PC-9 (cell line): ENCODE measurements at regions not wholly inside any gene's neighbourhood (a gene's known extent, or its start where the extent isn't known, plus 50 kb on each side); places are given as distances from the start of the nearest gene placed in this dataset.

Source experiments
- BruUV-seq: library from RNA; stranded (reverse); fragments of 400-500 nt; replicated peaks from 2 replicates; lab custom pipeline; 2021; lab: Mats Ljungman, UMichigan
- CTCF ChIA-PET: fragments of 300-600 bp; sonication (Branson Sonifier 250); formaldehyde crosslinking; loops from one replicate; lab custom pipeline; 2022; ENCODE audit warnings: antibody characterized with exemption; lab: Charles Lee
- POLR2A ChIA-PET: fragments of 300-600 bp; sonication (Branson Sonifier 250); formaldehyde crosslinking; loops from one replicate; lab custom pipeline; 2022; ENCODE audit warnings: antibody characterized with exemption; ENCODE audit not compliant: unreplicated experiment; lab: Charles Lee
- DNase-seq, 2 experiments: peaks; one replicate each; pipeline versions ENCODE4 v3.0.0 to v3.0.0-alpha.2; 2015 to 2022; ENCODE audit warnings: mixed read lengths in 1 of 2
- H2AFZ ChIP-seq: fragments of 200-600 bp; sonication (generic); 2 replicates; pipeline ENCODE4 v1.8.1; 2017; ENCODE audit warnings: antibody characterized with exemption
- H3F3A ChIP-seq: fragments of 200-600 bp; sonication (generic); 2 replicates; pipeline ENCODE4 v1.8.1; 2017; ENCODE audit warnings: antibody characterized with exemption, mild to moderate bottlenecking, low read depth; ENCODE audit not compliant: insufficient read depth
- H3K27ac ChIP-seq: fragments of 200-600 bp; sonication (generic); 2 replicates; pipeline ENCODE4 v1.6.1; 2016; ENCODE audit warnings: mixed run types
- H3K27me3 ChIP-seq: fragments of 200-600 bp; sonication (generic); 2 replicates; pipeline ENCODE4 v1.6.1; 2016; ENCODE audit warnings: low read depth, mixed run types; ENCODE audit not compliant: insufficient read depth
- H3K36me3 ChIP-seq: fragments of 200-600 bp; sonication (generic); 2 replicates; pipeline ENCODE4 v1.6.1; 2016; ENCODE audit warnings: low read depth, mixed run types
- H3K4me1 ChIP-seq: fragments of 200-600 bp; sonication (generic); replicated peaks from 2 replicates; pipeline ENCODE4 v1.6.1; 2016; ENCODE audit warnings: mixed run types; ENCODE audit not compliant: insufficient read depth
- H3K4me2 ChIP-seq: fragments of 200-600 bp; sonication (generic); 2 replicates; pipeline ENCODE4 v1.6.1; 2017; ENCODE audit warnings: mixed run types
- H3K4me3 ChIP-seq: fragments of 200-600 bp; sonication (generic); 2 replicates; pipeline ENCODE4 v1.6.1; 2016; ENCODE audit warnings: mixed run types
- H3K79me2 ChIP-seq: fragments of 200-600 bp; sonication (generic); 2 replicates; pipeline ENCODE4 v1.6.1; 2017; ENCODE audit warnings: low read depth, mixed run types
- H3K9me2 ChIP-seq: fragments of 200-600 bp; sonication (generic); 2 replicates; pipeline ENCODE4 v1.8.1; 2017; ENCODE audit warnings: mild to moderate bottlenecking; ENCODE audit not compliant: insufficient read depth
- H3K9me3 ChIP-seq: fragments of 200-600 bp; sonication (generic); 2 replicates; pipeline ENCODE4 v1.8.1; 2016; ENCODE audit warnings: low read depth; ENCODE audit not compliant: insufficient read depth
- H4K20me1 ChIP-seq: fragments of 200-600 bp; sonication (generic); 2 replicates; pipeline ENCODE4 v1.8.1; 2017; ENCODE audit not compliant: insufficient read depth
- EZH2 ChIP-seq: fragments of 200-600 bp; sonication (generic); IDR thresholded peaks from 2 replicates; pipeline ENCODE4 v1.8.0; 2017; ENCODE audit warnings: antibody characterized with exemption, low read depth
- intact Hi-C: fragments of 100-400 bp; cut with micrococcal nuclease; formaldehyde crosslinking; loops from one replicate; pipeline ENCODE4 v1.10.0; 2022; ENCODE audit not compliant: unreplicated experiment
- TF ChIP-seq, protein P1 (sequence below): fragments of 200-600 bp; sonication (generic); conservative IDR thresholded peaks from 2 replicates; pipeline ENCODE4 v1.6.1; 2017; ENCODE audit warnings: mixed run types, antibody characterized with exemption, mild to moderate bottlenecking, moderate library complexity

DNA sequence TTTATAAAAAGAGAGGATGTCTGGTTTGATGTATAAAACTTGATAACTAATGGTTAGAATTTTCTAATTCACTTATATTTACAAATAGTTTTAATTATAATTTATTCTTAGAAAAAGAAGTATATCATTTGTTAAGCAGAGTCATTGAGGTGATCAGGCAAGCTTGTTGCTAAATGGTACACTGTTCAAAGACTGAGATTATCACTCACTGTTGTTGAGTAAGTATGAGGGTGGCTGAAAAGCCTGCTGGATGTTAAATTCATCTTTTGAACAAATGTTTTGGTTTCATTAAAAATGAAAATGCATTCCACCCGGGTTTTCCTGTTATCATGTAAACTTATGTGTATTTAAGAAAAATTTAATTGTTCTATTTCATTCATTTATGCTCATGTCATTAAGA is 451.8 kb downstream of the ADAMTS20 start:
- no peak for DNase-seq
- no peak for TF ChIP-seq EZH2
- TF ChIP-seq, protein P1, sequence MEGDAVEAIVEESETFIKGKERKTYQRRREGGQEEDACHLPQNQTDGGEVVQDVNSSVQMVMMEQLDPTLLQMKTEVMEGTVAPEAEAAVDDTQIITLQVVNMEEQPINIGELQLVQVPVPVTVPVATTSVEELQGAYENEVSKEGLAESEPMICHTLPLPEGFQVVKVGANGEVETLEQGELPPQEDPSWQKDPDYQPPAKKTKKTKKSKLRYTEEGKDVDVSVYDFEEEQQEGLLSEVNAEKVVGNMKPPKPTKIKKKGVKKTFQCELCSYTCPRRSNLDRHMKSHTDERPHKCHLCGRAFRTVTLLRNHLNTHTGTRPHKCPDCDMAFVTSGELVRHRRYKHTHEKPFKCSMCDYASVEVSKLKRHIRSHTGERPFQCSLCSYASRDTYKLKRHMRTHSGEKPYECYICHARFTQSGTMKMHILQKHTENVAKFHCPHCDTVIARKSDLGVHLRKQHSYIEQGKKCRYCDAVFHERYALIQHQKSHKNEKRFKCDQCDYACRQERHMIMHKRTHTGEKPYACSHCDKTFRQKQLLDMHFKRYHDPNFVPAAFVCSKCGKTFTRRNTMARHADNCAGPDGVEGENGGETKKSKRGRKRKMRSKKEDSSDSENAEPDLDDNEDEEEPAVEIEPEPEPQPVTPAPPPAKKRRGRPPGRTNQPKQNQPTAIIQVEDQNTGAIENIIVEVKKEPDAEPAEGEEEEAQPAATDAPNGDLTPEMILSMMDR, result no peak
- Histone ChIP-seq H3K4me2 (no peak overlapping the region), H3K9me2 (no peaks in the 10 kb centered on the region), H3K79me2 (no peaks in the 10 kb centered on the region), H3K4me1 (no peaks in the 10 kb centered on the region), H3K9me3 (peaks cover 5% of the 10 kb centered on the region; the same call in 1 of the 2 replicates), H3K27me3 (no peaks in the 10 kb centered on the region), H3K36me3 (no peaks in the 10 kb centered on the region), H3F3A (no peaks in the 10 kb centered on the region), H3K27ac (no peak overlapping the region), H4K20me1 (no peaks in the 10 kb centered on the region), H3K4me3 (no peak overlapping the region), H2AFZ (no peak overlapping the region)
- ChIA-PET CTCF (no interaction called here), POLR2A (interaction anchor here (0.6 kb wide), 1 partner anchor 310 kb away, joined by 4 read pairs; no protein-coding TSS in a partner anchor)
- intact Hi-C loops, result no loop called here
- no TSS peak for BruUV-seq

DNA sequence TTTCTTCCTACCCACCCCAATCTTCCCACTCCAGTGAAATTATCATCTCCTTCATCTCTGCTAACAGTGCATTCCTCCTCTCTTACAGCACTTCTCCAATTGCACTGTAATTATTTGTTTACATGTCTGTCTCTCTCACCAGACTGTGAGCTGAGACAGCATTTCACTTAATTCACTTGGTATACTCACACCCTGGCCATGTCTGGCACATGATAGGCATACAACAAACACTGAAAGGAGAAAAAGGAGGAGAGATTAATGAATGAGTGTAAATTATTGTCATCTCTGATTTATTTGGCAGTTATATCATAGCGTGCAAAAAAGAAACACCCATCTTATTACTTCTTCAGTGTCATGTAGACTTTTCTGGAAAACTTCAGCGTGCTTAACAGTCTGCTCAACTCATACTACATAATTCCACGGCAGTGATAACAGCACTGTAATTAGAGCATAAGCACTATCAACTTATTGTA is 452.3 kb downstream of the ADAMTS20 start:
- Histone ChIP-seq H3K4me3 (no peak overlapping the region), H3K9me2 (no peaks in the 10 kb centered on the region), H3K27ac (no peak overlapping the region), H3K4me2 (no peak overlapping the region), H3K36me3 (no peaks in the 10 kb centered on the region), H3K79me2 (no peaks in the 10 kb centered on the region), H3K9me3 (peaks cover 5% of the 10 kb centered on the region; the same call in 1 of the 2 replicates), H3K27me3 (no peaks in the 10 kb centered on the region), H3K4me1 (no peaks in the 10 kb centered on the region), H3F3A (no peaks in the 10 kb centered on the region), H2AFZ (no peak overlapping the region), H4K20me1 (no peaks in the 10 kb centered on the region)
- intact Hi-C loops, result no loop called here
- ChIA-PET POLR2A (interaction anchor here (0.6 kb wide), 1 partner anchor 309 kb away, joined by 4 read pairs; no protein-coding TSS in a partner anchor), CTCF (no interaction called here)
- TF ChIP-seq, protein P1, result no peak
- no peak for TF ChIP-seq EZH2
- BruUV-seq, result no TSS peak
- no peak for DNase-seq

DNA sequence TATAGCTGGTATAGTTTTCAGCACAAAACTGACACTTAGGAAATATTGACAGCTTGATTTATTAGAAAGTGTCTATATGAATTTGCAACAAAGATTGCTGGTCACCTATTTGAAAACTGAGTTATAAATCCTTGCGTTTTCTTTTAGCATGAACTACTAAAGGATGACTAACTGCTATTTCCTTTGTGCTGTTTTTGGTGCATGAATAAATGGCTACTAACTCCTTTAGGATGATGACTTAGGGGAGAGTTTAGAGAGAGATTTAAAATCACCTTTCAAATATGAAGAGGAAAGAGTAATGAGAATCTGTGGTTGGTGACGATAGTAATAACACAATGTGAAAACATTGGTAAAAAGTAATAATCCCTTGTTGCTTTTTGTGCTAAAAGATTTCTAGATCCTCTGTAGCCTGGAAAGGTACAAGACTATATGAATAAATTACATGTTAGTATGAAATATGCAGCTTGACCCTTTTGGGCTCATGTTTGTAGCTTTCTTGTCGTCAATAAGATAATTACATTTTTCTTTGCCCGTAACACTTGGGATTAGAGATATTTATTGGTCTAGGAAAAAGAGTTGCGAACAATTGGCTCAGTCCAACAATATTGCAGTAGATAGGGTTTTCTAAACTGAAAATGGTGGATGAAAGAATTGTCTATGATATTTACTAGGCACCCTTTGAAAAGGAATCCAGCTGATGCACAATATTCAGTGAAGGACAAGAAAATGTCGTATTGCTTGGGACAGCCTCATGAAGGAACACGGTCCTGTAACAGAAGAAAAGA is 453.0 kb downstream of the ADAMTS20 start:
- no peaks in the 10 kb centered on the region for H3K4me1 ChIP-seq
- no peak for DNase-seq
- no peak overlapping the region for H3K4me2 ChIP-seq
- no peak overlapping the region for H2AFZ ChIP-seq
- no peaks in the 10 kb centered on the region for H4K20me1 ChIP-seq
- BruUV-seq, result no TSS peak
- no peaks in the 10 kb centered on the region for H3K79me2 ChIP-seq
- no peaks in the 10 kb centered on the region for H3K27me3 ChIP-seq
- H3K4me3 ChIP-seq, result no peak overlapping the region
- H3K36me3 ChIP-seq, result no peaks in the 10 kb centered on the region
- TF ChIP-seq EZH2, result no peak
- TF ChIP-seq, protein P1, result no peak
- CTCF ChIA-PET, result no interaction called here
- H3K9me2 ChIP-seq, result no peaks in the 10 kb centered on the region
- peaks cover 5% of the 10 kb centered on the region; the same call in 1 of the 2 replicates for H3K9me3 ChIP-seq
- intact Hi-C loops, result no loop called here
- H3K27ac ChIP-seq, result no peak overlapping the region
- H3F3A ChIP-seq, result no peaks in the 10 kb centered on the region
- POLR2A ChIA-PET, result interaction anchor here (0.6 kb wide), 1 partner anchor 123 kb away, joined by 3 read pairs; no protein-coding TSS in a partner anchor
